PFSK-1 (cell line): ENCODE measurements at regions not wholly inside any gene's neighbourhood (a gene's known extent, or its start where the extent isn't known, plus 50 kb on each side); places are given as distances from the start of the nearest gene placed in this dataset.

Experiments used
- POLR2AphosphoS5 ChIP-seq: IDR thresholded peaks from 2 replicates; pipeline ENCODE4 v1.6.1; 2012; ENCODE audit warnings: low read depth, mild to moderate bottlenecking, control low read depth, low read length, moderate library complexity
- SIN3A ChIP-seq: IDR thresholded peaks from 2 replicates; pipeline ENCODE4 v1.6.1; 2012; ENCODE audit warnings: mild to moderate bottlenecking, low read length, moderate library complexity, borderline replicate concordance; ENCODE audit not compliant: insufficient read depth
- TAF1 ChIP-seq: IDR thresholded peaks from 2 replicates; pipeline ENCODE4 v1.6.1; 2012; ENCODE audit warnings: low read length, control low read depth, borderline replicate concordance; ENCODE audit not compliant: insufficient read depth
- TF ChIP-seq, protein P1 (sequence below), 2 experiments: IDR thresholded peaks; 2 replicates each; pipeline versions ENCODE4 v1.6.1 to v1.8.0; 2011 to 2012; ENCODE audit warnings: low read depth in 2 of 2, low read length in 2 of 2, control low read depth in 1 of 2, inconsistent platforms in 1 of 2, mild to moderate bottlenecking in 1 of 2, moderate library complexity in 1 of 2; ENCODE audit not compliant: insufficient read depth in 1 of 2

DNA sequence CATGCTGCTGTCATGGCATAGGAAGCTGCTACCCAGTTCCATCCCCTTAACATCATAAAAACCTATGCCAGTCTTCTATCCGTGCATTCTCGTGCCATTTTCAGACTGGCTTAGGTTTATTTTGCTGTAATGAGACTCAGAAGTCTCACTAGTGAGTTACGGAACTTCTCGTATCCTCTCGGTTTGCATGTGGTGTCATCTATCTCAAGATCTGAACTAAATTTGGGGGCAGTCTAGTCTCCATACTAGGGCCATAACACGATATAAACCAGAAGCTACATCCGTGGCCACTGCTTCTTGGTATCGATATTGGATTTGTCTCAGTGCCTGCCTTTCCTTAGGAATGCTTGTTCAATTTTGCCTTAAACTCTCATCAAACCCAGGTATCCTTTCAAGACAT lies 771.2 kb upstream of the CDH10 start:
- TF ChIP-seq POLR2AphosphoS5 (no peak), TAF1 (no peak), SIN3A (no peak)
- TF ChIP-seq, protein P1, sequence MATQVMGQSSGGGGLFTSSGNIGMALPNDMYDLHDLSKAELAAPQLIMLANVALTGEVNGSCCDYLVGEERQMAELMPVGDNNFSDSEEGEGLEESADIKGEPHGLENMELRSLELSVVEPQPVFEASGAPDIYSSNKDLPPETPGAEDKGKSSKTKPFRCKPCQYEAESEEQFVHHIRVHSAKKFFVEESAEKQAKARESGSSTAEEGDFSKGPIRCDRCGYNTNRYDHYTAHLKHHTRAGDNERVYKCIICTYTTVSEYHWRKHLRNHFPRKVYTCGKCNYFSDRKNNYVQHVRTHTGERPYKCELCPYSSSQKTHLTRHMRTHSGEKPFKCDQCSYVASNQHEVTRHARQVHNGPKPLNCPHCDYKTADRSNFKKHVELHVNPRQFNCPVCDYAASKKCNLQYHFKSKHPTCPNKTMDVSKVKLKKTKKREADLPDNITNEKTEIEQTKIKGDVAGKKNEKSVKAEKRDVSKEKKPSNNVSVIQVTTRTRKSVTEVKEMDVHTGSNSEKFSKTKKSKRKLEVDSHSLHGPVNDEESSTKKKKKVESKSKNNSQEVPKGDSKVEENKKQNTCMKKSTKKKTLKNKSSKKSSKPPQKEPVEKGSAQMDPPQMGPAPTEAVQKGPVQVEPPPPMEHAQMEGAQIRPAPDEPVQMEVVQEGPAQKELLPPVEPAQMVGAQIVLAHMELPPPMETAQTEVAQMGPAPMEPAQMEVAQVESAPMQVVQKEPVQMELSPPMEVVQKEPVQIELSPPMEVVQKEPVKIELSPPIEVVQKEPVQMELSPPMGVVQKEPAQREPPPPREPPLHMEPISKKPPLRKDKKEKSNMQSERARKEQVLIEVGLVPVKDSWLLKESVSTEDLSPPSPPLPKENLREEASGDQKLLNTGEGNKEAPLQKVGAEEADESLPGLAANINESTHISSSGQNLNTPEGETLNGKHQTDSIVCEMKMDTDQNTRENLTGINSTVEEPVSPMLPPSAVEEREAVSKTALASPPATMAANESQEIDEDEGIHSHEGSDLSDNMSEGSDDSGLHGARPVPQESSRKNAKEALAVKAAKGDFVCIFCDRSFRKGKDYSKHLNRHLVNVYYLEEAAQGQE (IDR thresholded peaks at IDR 0.05; ENCODE audit: insufficient read depth in 1 of 2, low read depth in 2 of 2, low read length in 2 of 2) = no peak
